ENCODE measurements at regions not wholly inside any gene's neighbourhood (a gene's known extent, or its start where the extent isn't known, plus 50 kb on each side); places are given as distances from the start of the nearest gene placed in this dataset.

GRCh38 chr1:185549906-185550305, 184.3 kb upstream of the HMCN1 start:
- no peak for DNase-seq
- no peaks in the 10 kb centered on the region for H3K79me1 ChIP-seq (ENCODE audit: low read length)
- no peaks in the 10 kb centered on the region for H3K4me1 ChIP-seq (ENCODE audit: control insufficient read depth, low read depth, low read length)
- no peak overlapping the region for H3K23ac ChIP-seq (ENCODE audit: low read length)
- no peak overlapping the region for H2BK15ac ChIP-seq (replicated peaks; ENCODE audit: low read depth)
- no peak overlapping the region for H3K18ac ChIP-seq (ENCODE audit: low read length)
- no peaks in the 10 kb centered on the region for H3K36me3 ChIP-seq (ENCODE audit: control insufficient read depth, insufficient read depth, low read length)
- no peaks in the 10 kb centered on the region for H3K27me3 ChIP-seq (ENCODE audit: insufficient read depth, low read length, poor library complexity)
- H3K4me3 ChIP-seq (ENCODE audit: low read length) = no peak overlapping the region
- no peak overlapping the region for H2BK5ac ChIP-seq (ENCODE audit: low read length)
- H3K27ac ChIP-seq (ENCODE audit: low read depth, low read length) = no peak overlapping the region
- H3K4me2 ChIP-seq (ENCODE audit: low read length) = no peak overlapping the region
- no CpG with 5 or more reads among the region's 1 CpG for WGBS (ENCODE audit: extremely low coverage, insufficient coverage, low lambda C conversion rate)
- H3K79me2 ChIP-seq (ENCODE audit: control insufficient read depth, insufficient read depth, low read length) = no peaks in the 10 kb centered on the region
- H2BK120ac ChIP-seq (ENCODE audit: low read depth, low read length) = no peak overlapping the region
- H2AK5ac ChIP-seq (ENCODE audit: low read length) = no peak overlapping the region
- no peak overlapping the region for H3K4ac ChIP-seq (ENCODE audit: low read depth, low read length)
- H4K8ac ChIP-seq (ENCODE audit: low read depth, low read length) = no peak overlapping the region
- no peak overlapping the region for H3K9ac ChIP-seq (ENCODE audit: low read length)
- H3K56ac ChIP-seq (ENCODE audit: low read length) = no peak overlapping the region
- no peak overlapping the region for H4K5ac ChIP-seq (ENCODE audit: low read length)

GRCh38 chr1:185546029-185546428, 188.2 kb upstream of the HMCN1 start:
- Histone ChIP-seq H3K27me3 (ENCODE audit: insufficient read depth, low read length, poor library complexity) (no peaks in the 10 kb centered on the region), H2AK5ac (ENCODE audit: low read length) (no peak overlapping the region), H2BK120ac (ENCODE audit: low read depth, low read length) (no peak overlapping the region), H2BK5ac (ENCODE audit: low read length) (no peak overlapping the region), H3K36me3 (ENCODE audit: control insufficient read depth, insufficient read depth, low read length) (no peaks in the 10 kb centered on the region), H3K79me1 (ENCODE audit: low read length) (no peaks in the 10 kb centered on the region), H3K56ac (ENCODE audit: low read length) (no peak overlapping the region), H3K23ac (ENCODE audit: low read length) (no peak overlapping the region), H3K4ac (ENCODE audit: low read depth, low read length) (no peak overlapping the region), H3K9ac (ENCODE audit: low read length) (no peak overlapping the region), H3K79me2 (ENCODE audit: control insufficient read depth, insufficient read depth, low read length) (no peaks in the 10 kb centered on the region), H4K5ac (ENCODE audit: low read length) (no peak overlapping the region), H3K4me3 (ENCODE audit: low read length) (no peak overlapping the region), H3K4me2 (ENCODE audit: low read length) (no peak overlapping the region), H3K4me1 (ENCODE audit: control insufficient read depth, low read depth, low read length) (no peaks in the 10 kb centered on the region), H2BK15ac (replicated peaks; ENCODE audit: low read depth) (no peak overlapping the region), H3K18ac (ENCODE audit: low read length) (no peak overlapping the region), H3K27ac (ENCODE audit: low read depth, low read length) (no peak overlapping the region), H4K8ac (ENCODE audit: low read depth, low read length) (no peak overlapping the region)
- no peak for DNase-seq
- no CpG with 5 or more reads among the region's 4 CpGs for WGBS (ENCODE audit: extremely low coverage, insufficient coverage, low lambda C conversion rate)

- Histone ChIP-seq H4K8ac (ENCODE audit: low read depth, low read length) (no peak overlapping the region), H4K5ac (ENCODE audit: low read length) (no peak overlapping the region), H3K23ac (ENCODE audit: low read length) (no peak overlapping the region), H3K79me2 (ENCODE audit: control insufficient read depth, insufficient read depth, low read length) (no peaks in the 10 kb centered on the region), H3K4me3 (ENCODE audit: low read length) (no peak overlapping the region), H3K4ac (ENCODE audit: low read depth, low read length) (no peak overlapping the region), H3K79me1 (ENCODE audit: low read length) (no peaks in the 10 kb centered on the region), H2BK5ac (ENCODE audit: low read length) (no peak overlapping the region), H3K56ac (ENCODE audit: low read length) (peak overlapping the region; percentile 30), H3K9ac (ENCODE audit: low read length) (no peak overlapping the region), H3K18ac (ENCODE audit: low read length) (peak overlapping the region; percentile 61), H2BK120ac (ENCODE audit: low read depth, low read length) (no peak overlapping the region), H3K27me3 (ENCODE audit: insufficient read depth, low read length, poor library complexity) (no peaks in the 10 kb centered on the region), H3K4me1 (ENCODE audit: control insufficient read depth, low read depth, low read length) (peaks cover 2% of the 10 kb centered on the region), H3K4me2 (ENCODE audit: low read length) (no peak overlapping the region), H2BK15ac (replicated peaks; ENCODE audit: low read depth) (no peak overlapping the region), H3K36me3 (ENCODE audit: control insufficient read depth, insufficient read depth, low read length) (no peaks in the 10 kb centered on the region), H2AK5ac (ENCODE audit: low read length) (no peak overlapping the region), H3K27ac (ENCODE audit: low read depth, low read length) (no peak overlapping the region)
- peak; percentile 39 for DNase-seq
- WGBS (ENCODE audit: extremely low coverage, insufficient coverage, low lambda C conversion rate) = no CpG with 5 or more reads among the region's 1 CpG
Measured at GRCh38 chr1:185541871-185542301, 192.3 kb upstream of the HMCN1 start.

GRCh38 chr1:185540295-185540694, 193.9 kb upstream of the HMCN1 start:
- no peaks in the 10 kb centered on the region for H3K27me3 ChIP-seq (ENCODE audit: insufficient read depth, low read length, poor library complexity)
- H3K27ac ChIP-seq (ENCODE audit: low read depth, low read length) = no peak overlapping the region
- H3K9ac ChIP-seq (ENCODE audit: low read length) = no peak overlapping the region
- H3K4me1 ChIP-seq (ENCODE audit: control insufficient read depth, low read depth, low read length) = peaks cover 2% of the 10 kb centered on the region
- no peak for DNase-seq
- H3K18ac ChIP-seq (ENCODE audit: low read length) = peak overlapping the region; percentile 60
- H3K36me3 ChIP-seq (ENCODE audit: control insufficient read depth, insufficient read depth, low read length) = no peaks in the 10 kb centered on the region
- no peak overlapping the region for H2BK120ac ChIP-seq (ENCODE audit: low read depth, low read length)
- no peak overlapping the region for H3K4me2 ChIP-seq (ENCODE audit: low read length)
- no peak overlapping the region for H3K23ac ChIP-seq (ENCODE audit: low read length)
- H3K79me2 ChIP-seq (ENCODE audit: control insufficient read depth, insufficient read depth, low read length) = no peaks in the 10 kb centered on the region
- no peak overlapping the region for H3K4me3 ChIP-seq (ENCODE audit: low read length)
- no peak overlapping the region for H2AK5ac ChIP-seq (ENCODE audit: low read length)
- no peak overlapping the region for H4K5ac ChIP-seq (ENCODE audit: low read length)
- H4K8ac ChIP-seq (ENCODE audit: low read depth, low read length) = no peak overlapping the region
- no CpG with 5 or more reads among the region's 5 CpGs for WGBS (ENCODE audit: extremely low coverage, insufficient coverage, low lambda C conversion rate)
- no peaks in the 10 kb centered on the region for H3K79me1 ChIP-seq (ENCODE audit: low read length)
- no peak overlapping the region for H3K4ac ChIP-seq (ENCODE audit: low read depth, low read length)
- H3K56ac ChIP-seq (ENCODE audit: low read length) = no peak overlapping the region
- H2BK15ac ChIP-seq (replicated peaks; ENCODE audit: low read depth) = no peak overlapping the region
- H2BK5ac ChIP-seq (ENCODE audit: low read length) = no peak overlapping the region

- no peak overlapping the region for H3K4me3 ChIP-seq (ENCODE audit: low read length)
- no peak overlapping the region for H3K4me2 ChIP-seq (ENCODE audit: low read length)
- no peaks in the 10 kb centered on the region for H3K27me3 ChIP-seq (ENCODE audit: insufficient read depth, low read length, poor library complexity)
- peak overlapping the region; percentile 88 for H3K18ac ChIP-seq (ENCODE audit: low read length)
- H3K79me1 ChIP-seq (ENCODE audit: low read length) = no peaks in the 10 kb centered on the region
- H3K9ac ChIP-seq (ENCODE audit: low read length) = no peak overlapping the region
- H3K36me3 ChIP-seq (ENCODE audit: control insufficient read depth, insufficient read depth, low read length) = no peaks in the 10 kb centered on the region
- H3K23ac ChIP-seq (ENCODE audit: low read length) = no peak overlapping the region
- H2BK5ac ChIP-seq (ENCODE audit: low read length) = peak overlapping the region; percentile 90
- peak overlapping the region; percentile 87 for H3K4ac ChIP-seq (ENCODE audit: low read depth, low read length)
- peak; percentile 36 for DNase-seq
- peak overlapping the region; percentile 92 for H2BK120ac ChIP-seq (ENCODE audit: low read depth, low read length)
- peak overlapping the region; percentile 22 for H2BK15ac ChIP-seq (replicated peaks; ENCODE audit: low read depth)
- no peak overlapping the region for H4K5ac ChIP-seq (ENCODE audit: low read length)
- H3K27ac ChIP-seq (ENCODE audit: low read depth, low read length) = peak overlapping the region; percentile 45
- WGBS (ENCODE audit: extremely low coverage, insufficient coverage, low lambda C conversion rate) = no CpG with 5 or more reads among the region's 10 CpGs
- peak overlapping the region; percentile 71 for H3K56ac ChIP-seq (ENCODE audit: low read length)
- H4K8ac ChIP-seq (ENCODE audit: low read depth, low read length) = no peak overlapping the region
- no peaks in the 10 kb centered on the region for H3K79me2 ChIP-seq (ENCODE audit: control insufficient read depth, insufficient read depth, low read length)
- peaks cover 2% of the 10 kb centered on the region for H3K4me1 ChIP-seq (ENCODE audit: control insufficient read depth, low read depth, low read length)
- peak overlapping the region; percentile 75 for H2AK5ac ChIP-seq (ENCODE audit: low read length)
Measured at GRCh38 chr1:185539277-185539943, 194.8 kb upstream of the HMCN1 start.
